Fibroblast of lung (primary cell): ENCODE measurements at regions not wholly inside any gene's neighbourhood (a gene's known extent, or its start where the extent isn't known, plus 50 kb on each side); places are given as distances from the start of the nearest gene placed in this dataset.

Source experiments
- EZH2 ChIP-seq: IDR thresholded peaks from 2 replicates; pipeline ENCODE4 v1.5.1; 2012; ENCODE audit warnings: low read length, control low read depth, mild to moderate bottlenecking; ENCODE audit errors: missing control alignments
- TF ChIP-seq, protein P1 (sequence below), 2 donors: IDR thresholded peaks in 1 of 2; conservative IDR thresholded peaks in 1 of 2; 1 replicate in 1 of 2; 2 replicates in 1 of 2; pipeline ENCODE4 v1.5.1; 2011 to 2012; ENCODE audit warnings: low read length in 2 of 2, control low read depth in 1 of 2, inconsistent platforms in 1 of 2, low read depth in 1 of 2, mild to moderate bottlenecking in 1 of 2

- TF ChIP-seq, protein P1, sequence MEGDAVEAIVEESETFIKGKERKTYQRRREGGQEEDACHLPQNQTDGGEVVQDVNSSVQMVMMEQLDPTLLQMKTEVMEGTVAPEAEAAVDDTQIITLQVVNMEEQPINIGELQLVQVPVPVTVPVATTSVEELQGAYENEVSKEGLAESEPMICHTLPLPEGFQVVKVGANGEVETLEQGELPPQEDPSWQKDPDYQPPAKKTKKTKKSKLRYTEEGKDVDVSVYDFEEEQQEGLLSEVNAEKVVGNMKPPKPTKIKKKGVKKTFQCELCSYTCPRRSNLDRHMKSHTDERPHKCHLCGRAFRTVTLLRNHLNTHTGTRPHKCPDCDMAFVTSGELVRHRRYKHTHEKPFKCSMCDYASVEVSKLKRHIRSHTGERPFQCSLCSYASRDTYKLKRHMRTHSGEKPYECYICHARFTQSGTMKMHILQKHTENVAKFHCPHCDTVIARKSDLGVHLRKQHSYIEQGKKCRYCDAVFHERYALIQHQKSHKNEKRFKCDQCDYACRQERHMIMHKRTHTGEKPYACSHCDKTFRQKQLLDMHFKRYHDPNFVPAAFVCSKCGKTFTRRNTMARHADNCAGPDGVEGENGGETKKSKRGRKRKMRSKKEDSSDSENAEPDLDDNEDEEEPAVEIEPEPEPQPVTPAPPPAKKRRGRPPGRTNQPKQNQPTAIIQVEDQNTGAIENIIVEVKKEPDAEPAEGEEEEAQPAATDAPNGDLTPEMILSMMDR (conservative IDR thresholded peaks at IDR 0.05 in 1 of 2, IDR thresholded peaks at IDR 0.05 in 1 of 2; ENCODE audit: low read depth in 1 of 2, low read length in 2 of 2), result no peak
- no peak for TF ChIP-seq EZH2
Measured at GRCh38 chr17:6334386-6334785, 100.5 kb downstream of the AIPL1 start.
